Large intestine (tissue), 3 donors: ENCODE measurements at regions not wholly inside any gene's neighbourhood (a gene's known extent, or its start where the extent isn't known, plus 50 kb on each side); places are given as distances from the start of the nearest gene placed in this dataset.

ENCODE experiments used
- DNase-seq, 2 donors: peaks; one replicate each; pipeline versions ENCODE4 v3.0.0 to v3.0.0-alpha.2; 2013
- H3K27ac ChIP-seq: one replicate; pipeline ENCODE4 v1.5.1; 2013; ENCODE audit warnings: low read length
- H3K27me3 ChIP-seq: 2 replicates; pipeline ENCODE4 v1.6.1; 2013; ENCODE audit warnings: low read length; ENCODE audit not compliant: control insufficient read depth, insufficient read depth
- H3K36me3 ChIP-seq: 2 replicates; pipeline ENCODE4 v1.6.1; 2013; ENCODE audit warnings: low read length; ENCODE audit not compliant: control insufficient read depth, insufficient read depth
- H3K4me1 ChIP-seq: one replicate; pipeline ENCODE4 v1.6.1; 2013; ENCODE audit warnings: low read length; ENCODE audit not compliant: control insufficient read depth, insufficient read depth
- H3K4me3 ChIP-seq: one replicate; pipeline ENCODE4 v1.5.1; 2013; ENCODE audit warnings: low read length
- H3K9me3 ChIP-seq: one replicate; pipeline ENCODE4 v1.6.1; 2013; ENCODE audit warnings: mild to moderate bottlenecking, low read depth, low read length, moderate library complexity; ENCODE audit not compliant: control insufficient read depth
- WGBS: methylation state at CpG from one replicate; pipeline ENCODE4 v1.1.5; 2013; ENCODE audit warnings: low lambda C conversion rate; ENCODE audit not compliant: insufficient coverage; 5-methylcytosine and 5-hydroxymethylcytosine counted together

DNA sequence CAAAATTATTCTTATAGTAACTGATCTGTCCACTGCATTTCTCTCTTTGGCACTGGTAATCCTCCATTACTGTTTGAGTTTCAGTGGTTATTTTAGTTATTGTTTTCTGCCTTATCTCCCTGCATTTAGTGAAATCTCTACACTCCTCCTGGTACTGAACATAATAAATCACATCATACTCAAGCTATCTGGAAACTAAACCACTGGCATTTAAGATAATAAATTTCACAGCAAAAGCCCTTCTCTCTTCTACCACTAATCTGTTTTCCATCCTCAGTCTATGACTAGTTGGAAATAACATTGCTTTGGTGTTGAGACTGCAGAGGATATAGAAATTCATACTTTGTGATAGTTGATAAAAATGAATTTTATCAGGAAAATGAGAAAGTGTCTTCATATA lies 399.3 kb upstream of the FSHR start:
- Histone ChIP-seq H3K4me3 (no peak overlapping the region), H3K4me1 (no peaks in the 10 kb centered on the region), H3K36me3 (no peaks in the 10 kb centered on the region), H3K9me3 (no peaks in the 10 kb centered on the region), H3K27ac (no peak overlapping the region), H3K27me3 (no peaks in the 10 kb centered on the region)
- no peak for DNase-seq

DNA sequence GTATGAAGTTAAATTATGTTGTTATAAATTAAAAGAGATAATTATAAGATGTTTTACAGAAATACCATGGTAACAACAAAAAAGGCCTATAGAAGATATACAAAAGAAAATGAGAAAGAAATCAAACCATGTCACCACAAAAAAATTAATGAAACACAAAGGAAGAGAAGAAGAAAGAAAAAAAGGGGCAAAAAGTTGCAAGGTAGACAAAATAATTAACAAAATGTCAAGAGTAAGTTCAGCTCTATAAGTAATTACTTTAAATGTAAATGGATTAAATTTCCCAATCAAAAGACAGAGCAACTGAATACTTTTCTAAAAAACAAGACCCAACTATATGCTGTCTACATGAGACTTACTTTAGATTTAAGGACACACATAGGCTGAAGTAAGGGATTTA lies 378.4 kb upstream of the FSHR start:
- Histone ChIP-seq H3K9me3 (peaks cover 9% of the 10 kb centered on the region), H3K4me3 (no peak overlapping the region), H3K27me3 (no peaks in the 10 kb centered on the region), H3K36me3 (no peaks in the 10 kb centered on the region), H3K4me1 (no peaks in the 10 kb centered on the region), H3K27ac (no peak overlapping the region)
- DNase-seq = no peak

DNA sequence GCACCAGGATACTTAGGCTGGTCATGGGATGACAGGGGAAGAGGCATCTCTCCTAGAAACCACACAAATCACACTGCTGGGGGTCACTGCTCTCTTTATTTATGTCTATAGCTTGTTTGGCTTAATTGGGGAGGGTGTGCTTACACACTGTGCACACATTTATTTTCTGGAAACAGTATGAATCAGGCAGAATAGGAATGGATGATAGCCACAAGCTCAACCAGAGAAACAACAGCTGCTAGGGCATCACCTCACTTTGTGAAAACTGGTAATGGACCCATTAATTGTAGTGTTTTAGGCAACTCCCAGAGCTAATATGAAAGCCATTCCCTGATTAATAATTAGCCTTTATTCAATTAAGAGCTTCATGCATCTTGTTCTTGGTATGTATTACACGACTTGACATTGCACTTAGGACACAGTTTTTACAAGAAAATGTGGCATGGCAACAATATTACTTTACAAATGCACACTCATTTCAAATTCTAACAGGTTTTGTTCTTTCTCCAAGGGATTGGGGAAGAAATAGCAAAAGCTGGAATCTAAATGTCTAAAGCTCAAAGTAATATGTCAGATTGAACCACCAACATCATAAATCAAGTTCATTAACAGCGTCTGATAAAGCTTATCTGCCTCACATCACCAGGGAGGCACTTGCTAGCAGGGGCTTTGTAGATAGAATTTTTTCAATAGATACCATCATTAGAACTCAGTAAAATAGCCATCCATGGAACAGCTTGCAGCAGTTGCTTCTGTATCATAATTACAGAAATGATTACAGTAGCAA lies 361.9 kb upstream of the FSHR start:
- no peak overlapping the region for H3K4me3 ChIP-seq
- no peaks in the 10 kb centered on the region for H3K27me3 ChIP-seq
- no peak for DNase-seq
- WGBS = no CpG with 5 or more reads among the region's 2 CpGs
- no peaks in the 10 kb centered on the region for H3K9me3 ChIP-seq
- no peaks in the 10 kb centered on the region for H3K4me1 ChIP-seq
- H3K36me3 ChIP-seq = no peaks in the 10 kb centered on the region
- no peak overlapping the region for H3K27ac ChIP-seq

DNA sequence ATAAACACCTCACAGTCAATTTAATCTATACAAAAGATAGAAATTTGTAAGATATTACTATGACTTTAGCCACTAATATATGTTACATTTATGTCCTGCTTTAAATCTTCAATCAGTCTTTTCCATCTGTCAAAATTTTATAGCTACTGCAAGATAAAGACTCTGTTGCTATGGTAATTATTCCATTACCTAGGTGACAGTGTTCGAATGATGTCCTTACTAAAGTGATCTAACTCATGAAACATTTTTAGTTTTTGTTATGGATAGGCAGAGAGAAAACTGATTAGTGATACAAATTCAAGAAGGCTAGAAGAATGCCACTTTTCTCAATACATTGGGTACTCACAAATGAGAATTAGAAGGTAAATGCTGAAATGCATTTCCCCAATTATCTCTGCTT lies 359.9 kb upstream of the FSHR start:
- H3K9me3 ChIP-seq = no peaks in the 10 kb centered on the region
- DNase-seq = no peak
- H3K4me3 ChIP-seq = no peak overlapping the region
- WGBS = no CpG with 5 or more reads among the region's 1 CpG
- H3K4me1 ChIP-seq = no peaks in the 10 kb centered on the region
- no peak overlapping the region for H3K27ac ChIP-seq
- H3K36me3 ChIP-seq = no peaks in the 10 kb centered on the region
- no peaks in the 10 kb centered on the region for H3K27me3 ChIP-seq

DNA sequence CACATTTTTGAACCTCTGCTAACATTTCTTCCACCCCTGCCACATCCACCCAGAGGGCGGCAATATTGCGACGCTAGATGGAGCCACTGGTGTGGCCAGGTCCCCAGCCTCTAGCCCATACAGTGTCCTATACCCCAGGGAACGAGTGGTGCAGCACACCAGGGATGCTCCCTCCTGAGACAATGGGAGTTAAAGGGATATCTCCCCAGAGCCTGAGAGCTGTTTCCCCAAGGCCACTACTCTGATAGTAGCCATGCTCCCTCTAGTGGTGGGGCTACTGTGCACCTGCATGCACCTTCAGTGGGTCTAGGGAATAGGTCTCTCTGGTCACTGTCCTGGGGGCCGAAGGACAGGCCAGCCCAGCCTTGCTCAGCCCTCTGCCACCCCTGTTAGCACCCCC lies 336.4 kb upstream of the FSHR start:
- no peak for DNase-seq
- no peak overlapping the region for H3K27ac ChIP-seq
- H3K4me3 ChIP-seq = no peak overlapping the region
- no CpG with 5 or more reads among the region's 5 CpGs for WGBS
- H3K27me3 ChIP-seq = no peaks in the 10 kb centered on the region
- no peaks in the 10 kb centered on the region for H3K4me1 ChIP-seq
- no peaks in the 10 kb centered on the region for H3K36me3 ChIP-seq
- peaks cover 5% of the 10 kb centered on the region for H3K9me3 ChIP-seq

DNA sequence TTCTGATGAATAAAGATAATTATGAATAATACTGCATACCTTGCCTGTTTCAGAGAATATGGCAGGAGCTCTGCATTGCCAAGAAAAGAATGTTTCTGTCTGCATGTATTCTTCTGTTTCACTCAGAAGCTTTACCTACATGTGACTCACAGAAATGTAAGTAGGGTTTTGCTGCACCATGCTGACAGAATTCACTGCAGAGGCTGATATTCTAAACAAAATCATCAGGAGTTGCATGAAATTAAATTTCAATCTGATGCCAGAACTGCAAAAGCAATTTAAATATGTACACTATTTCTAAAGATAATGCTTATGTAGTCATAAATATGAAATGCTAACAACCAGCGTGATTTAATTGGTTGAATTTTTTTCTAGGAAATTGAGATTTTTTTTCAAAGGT lies 332.8 kb upstream of the FSHR start:
- Histone ChIP-seq H3K9me3 (peaks cover 5% of the 10 kb centered on the region), H3K4me3 (no peak overlapping the region), H3K27me3 (no peaks in the 10 kb centered on the region), H3K27ac (no peak overlapping the region), H3K36me3 (no peaks in the 10 kb centered on the region), H3K4me1 (no peaks in the 10 kb centered on the region)
- WGBS = 86% methylated on average over 1 of the region's 1 CpG
- no peak for DNase-seq

DNA sequence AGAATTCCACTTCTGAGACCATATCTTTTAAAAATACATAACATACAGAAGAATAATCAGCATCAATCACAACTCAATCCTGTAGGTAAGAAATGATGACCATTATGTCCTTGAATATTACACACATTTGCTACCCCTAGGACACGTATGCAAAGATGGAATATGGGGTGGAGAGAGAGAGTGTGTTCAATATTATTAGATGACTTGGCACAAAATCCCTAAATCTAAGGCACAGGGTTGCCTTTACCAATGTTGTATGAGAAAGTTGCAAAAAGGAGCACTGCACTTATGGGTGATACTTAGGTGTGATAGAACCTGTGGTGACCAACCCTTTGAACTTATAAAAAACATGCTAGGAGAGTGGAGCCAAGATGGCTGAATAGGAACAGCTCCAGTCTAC lies 326.2 kb upstream of the FSHR start:
- no CpG with 5 or more reads among the region's 1 CpG for WGBS
- Histone ChIP-seq H3K27me3 (no peaks in the 10 kb centered on the region), H3K4me3 (no peak overlapping the region), H3K9me3 (no peaks in the 10 kb centered on the region), H3K36me3 (no peaks in the 10 kb centered on the region), H3K4me1 (no peaks in the 10 kb centered on the region), H3K27ac (no peak overlapping the region)
- no peak for DNase-seq

DNA sequence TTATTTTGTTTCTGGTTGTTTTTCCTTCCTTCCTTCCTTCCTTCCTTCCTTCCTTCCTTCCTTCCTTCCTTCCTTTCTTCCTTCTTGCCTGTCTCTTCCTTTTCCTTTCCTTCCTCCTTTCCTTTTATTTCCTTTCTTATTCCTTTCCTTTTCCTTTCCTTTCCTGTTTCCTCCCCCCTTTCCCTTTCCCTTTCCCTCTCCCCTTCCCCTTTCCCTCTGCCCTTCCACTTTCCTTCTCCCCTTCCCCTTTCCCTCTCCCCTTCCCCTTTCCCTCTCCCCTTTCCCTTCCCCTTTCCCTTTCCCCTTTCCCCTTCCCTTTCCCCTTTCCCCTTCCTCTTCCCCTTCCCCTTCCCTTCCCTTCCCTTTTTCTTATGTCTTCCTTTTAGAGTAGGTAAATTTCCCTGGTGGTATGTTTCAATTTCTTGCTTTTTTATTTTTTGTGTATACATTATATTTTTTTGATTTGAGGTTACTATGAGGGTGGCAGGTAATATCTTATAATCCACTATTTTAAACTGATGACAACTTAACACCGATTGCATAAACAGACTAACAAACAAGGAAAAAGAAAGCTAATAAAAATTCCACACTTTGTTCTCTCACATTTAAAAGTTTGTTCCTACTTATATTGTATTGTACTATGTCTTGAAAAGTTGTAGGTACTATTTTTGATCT lies 311.0 kb upstream of the FSHR start:
- no peaks in the 10 kb centered on the region for H3K36me3 ChIP-seq
- WGBS = 100% methylated on average over 1 of the region's 1 CpG
- no peak overlapping the region for H3K27ac ChIP-seq
- peaks cover 5% of the 10 kb centered on the region for H3K9me3 ChIP-seq
- DNase-seq = no peak
- no peaks in the 10 kb centered on the region for H3K27me3 ChIP-seq
- H3K4me3 ChIP-seq = no peak overlapping the region
- no peaks in the 10 kb centered on the region for H3K4me1 ChIP-seq

DNA sequence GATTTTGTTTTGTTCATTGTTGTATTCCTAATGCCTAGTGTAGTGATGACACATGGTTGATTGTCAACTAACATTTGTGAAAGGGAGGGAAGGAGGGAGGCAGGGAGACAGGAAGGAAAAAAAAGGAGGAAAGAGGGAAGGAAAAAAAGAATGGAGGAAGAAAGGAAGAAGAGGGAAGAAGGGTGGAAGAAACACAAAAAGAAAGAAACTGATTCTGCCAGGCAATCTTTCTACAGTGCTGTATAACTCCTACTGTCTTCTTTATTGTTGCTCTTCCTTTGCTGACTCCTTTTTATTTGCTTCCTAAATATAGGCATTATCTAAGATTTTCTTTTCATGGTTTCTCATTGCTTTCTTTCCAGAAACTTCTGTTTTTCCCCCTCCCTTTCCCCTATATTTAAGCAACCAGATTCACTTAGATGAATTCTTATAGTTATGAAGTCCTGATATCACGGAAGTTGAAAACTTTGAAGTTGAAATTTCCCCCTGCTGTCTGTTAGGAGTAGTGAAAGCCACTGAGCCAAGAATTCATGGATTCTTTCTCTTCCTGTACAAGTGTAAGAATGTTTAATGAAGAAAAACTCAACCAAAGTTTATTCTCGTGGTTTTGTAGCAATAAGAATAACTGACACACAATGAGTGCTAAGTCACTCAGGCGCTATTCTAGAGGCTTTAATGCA lies 305.1 kb upstream of the FSHR start:
- Histone ChIP-seq H3K4me3 (no peak overlapping the region), H3K9me3 (no peaks in the 10 kb centered on the region), H3K27me3 (no peaks in the 10 kb centered on the region), H3K4me1 (no peaks in the 10 kb centered on the region), H3K36me3 (no peaks in the 10 kb centered on the region), H3K27ac (no peak overlapping the region)
- WGBS = 83% methylated on average over 1 of the region's 3 CpGs
- no peak for DNase-seq

DNA sequence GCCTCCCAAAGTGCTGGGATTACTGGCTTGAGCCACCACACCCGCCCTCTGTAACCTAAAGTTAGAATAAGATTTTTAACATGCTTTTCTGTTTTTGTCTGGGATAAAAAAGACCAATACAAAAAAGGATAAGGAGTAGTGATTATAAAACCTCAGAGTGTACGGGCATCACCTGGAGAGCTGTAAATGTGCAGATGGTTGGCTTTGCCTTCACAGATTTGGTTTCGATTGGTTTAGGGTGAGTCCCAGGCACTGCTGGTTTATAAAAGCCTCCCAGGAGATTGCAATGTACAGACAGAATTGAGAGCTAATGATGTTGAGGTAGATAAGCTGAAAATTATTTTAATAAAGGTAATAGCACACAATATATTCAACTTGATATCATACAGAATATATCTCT lies 289.7 kb upstream of the FSHR start:
- Histone ChIP-seq H3K36me3 (no peaks in the 10 kb centered on the region), H3K4me3 (no peak overlapping the region), H3K9me3 (no peaks in the 10 kb centered on the region), H3K27me3 (no peaks in the 10 kb centered on the region), H3K27ac (no peak overlapping the region), H3K4me1 (no peaks in the 10 kb centered on the region)
- 50% methylated on average over 1 of the region's 3 CpGs for WGBS
- no peak for DNase-seq
